HG03039 (cell line): ENCODE measurements at regions not wholly inside any gene's neighbourhood (a gene's known extent, or its start where the extent isn't known, plus 50 kb on each side); places are given as distances from the start of the nearest gene placed in this dataset.
A peak's percentile ranks its signal among the peaks of the same experiment; 100 is the strongest.
"Not testable (repeated sequence)": the region's sequence is repeated elsewhere in the genome, so short reads cannot be mapped to it uniquely, and the experiment has no call there.

Source experiments
- ATAC-seq: cut with Tn5 transposase; IDR thresholded peaks from one replicate; pipeline ENCODE4 v1.9.1; 2021; ENCODE audit warnings: mild to moderate bottlenecking, moderate library complexity; ENCODE audit not compliant: unreplicated experiment

DNA sequence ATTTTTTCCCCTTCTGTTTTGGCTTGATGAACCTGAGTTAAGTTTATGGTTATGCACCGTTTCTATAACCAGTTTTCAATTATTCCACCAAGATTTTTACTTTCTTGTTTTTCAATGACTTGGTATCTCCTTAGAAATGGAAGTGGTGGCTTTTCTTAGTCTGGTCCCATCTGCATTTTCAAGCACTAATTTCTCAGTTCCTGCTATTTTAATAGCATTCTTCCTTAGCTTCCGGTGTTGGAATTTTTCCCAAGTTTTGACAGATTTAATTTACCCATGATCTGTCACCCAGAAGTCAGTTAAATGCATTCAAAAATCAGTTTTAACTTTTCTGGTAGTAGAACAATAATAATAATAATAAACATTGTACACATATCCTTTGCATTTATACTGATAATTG, 184.6 kb upstream of the OLFM3 start:
- no peak for ATAC-seq

DNA sequence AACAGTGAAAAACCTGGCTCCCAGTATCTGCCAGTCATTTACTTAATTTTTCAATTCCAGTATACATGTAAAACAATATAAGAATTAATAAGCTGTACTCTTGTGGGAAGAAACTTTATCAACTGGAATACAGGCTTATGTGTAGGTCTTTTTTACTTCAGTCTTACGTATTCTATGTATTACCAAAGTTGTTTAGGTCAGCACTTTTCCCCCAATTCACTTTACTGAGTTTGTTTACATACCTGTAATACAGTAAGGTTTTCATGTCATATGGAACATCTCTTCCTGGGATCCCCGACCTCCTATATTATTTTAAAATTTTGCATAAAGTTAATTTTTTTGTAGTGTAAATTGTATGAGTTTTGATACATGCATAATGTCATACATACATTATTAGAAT, 181.8 kb upstream of the OLFM3 start:
- ATAC-seq: no peak

DNA sequence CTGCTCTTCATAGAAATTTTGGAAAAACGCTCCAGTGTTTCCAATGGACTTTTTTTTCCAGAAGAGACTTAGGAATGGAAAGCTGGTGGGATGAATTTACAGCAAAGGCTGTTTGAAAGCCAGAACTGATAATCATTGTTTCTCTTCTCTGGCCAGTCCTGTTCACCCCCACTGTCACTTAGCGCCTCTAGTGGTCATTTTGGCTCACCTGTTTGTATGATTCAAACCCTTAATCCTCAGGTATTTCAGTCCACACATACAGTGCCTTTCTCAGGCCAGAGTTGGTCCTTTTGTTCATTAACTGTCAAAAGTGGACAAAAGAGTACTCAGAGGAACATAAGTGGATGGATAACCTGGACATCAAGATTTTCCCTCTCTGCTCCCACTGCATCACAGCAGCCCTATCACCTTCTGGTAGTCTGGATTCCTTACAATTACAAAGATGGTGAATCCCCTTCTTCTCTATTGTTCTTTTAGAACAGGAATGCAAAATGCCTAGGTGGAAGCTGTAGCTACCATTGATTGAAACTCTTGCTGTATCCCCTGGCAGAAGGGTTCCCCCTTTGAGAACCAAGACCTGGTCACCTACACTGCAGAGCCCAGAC, 177.6 kb upstream of the OLFM3 start:
- ATAC-seq: peak; percentile 80

DNA sequence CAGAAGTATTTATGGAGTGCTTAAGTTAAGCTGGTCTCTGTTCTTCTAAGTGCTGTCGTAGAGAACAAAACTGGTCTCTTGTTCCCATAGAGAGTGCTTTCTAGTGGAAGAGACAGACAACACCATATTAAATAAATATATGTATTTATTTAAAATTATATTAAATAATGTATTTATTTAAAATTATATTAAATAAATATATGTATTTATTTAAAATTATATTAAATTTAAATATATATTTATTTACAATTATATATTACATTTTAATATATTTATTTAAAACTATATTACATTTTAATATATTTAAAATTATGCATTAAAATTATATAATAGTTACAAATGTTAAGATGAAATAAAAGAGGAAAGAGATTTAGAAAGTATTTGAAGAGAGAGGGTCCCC, 175.5 kb upstream of the OLFM3 start:
- ATAC-seq: no peak

DNA sequence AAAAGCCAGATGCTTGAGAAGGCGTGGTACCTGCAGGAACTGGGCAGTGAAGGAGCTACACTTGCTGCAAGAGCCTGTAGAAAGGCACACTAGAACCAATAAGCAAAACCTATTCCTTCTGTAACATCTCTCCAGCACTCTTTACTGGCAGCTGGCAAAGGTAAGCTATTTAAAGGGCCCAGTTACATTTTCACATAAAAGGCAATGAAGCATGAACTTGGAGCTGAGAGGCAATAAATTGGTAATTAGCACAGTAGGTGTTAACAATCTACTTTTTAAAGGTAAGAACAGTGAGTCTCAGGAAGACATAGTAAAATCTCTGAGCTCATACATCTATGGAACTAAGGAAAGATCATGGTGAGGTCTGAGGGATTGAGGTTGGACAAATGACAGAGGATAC, 167.1 kb upstream of the OLFM3 start:
- no peak for ATAC-seq

DNA sequence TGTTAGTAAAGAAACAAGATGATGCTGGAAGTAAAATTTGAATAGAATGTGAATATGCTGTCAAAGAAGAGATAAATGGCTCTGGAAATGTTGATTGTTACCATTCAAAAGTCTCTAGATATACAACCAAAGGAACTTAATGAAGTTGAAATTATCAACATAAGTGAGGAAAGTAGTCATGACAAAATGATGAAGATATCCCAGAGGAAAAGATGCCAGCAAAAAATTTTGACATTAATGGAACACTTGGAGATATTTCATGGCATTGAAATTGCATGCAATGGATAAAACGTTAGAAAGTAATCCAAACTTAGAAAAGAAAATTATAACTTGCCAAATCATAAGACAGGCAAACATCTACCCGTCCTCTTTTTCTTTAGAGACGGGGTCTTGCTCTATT, 154.5 kb upstream of the OLFM3 start:
- no peak for ATAC-seq

DNA sequence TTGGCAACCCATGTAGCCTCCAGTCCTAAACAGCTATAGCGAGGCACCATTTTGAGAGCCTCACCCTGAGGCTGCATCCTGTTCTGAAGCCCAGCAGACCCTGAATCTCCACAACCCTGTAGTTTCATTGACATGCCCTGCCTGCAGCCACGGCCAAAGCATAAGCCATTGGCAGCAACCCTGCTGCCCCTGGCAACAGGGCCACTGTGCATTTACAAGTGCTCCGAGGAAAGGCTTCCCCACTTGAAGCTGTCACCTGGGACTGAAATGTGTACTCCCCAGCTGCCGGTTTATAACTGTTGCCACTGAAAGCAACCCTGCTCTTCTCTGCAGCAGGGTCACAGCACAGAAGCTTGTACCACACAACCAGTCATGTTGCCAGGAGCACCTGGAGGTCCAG, 124.2 kb upstream of the OLFM3 start:
- ATAC-seq: no peak

DNA sequence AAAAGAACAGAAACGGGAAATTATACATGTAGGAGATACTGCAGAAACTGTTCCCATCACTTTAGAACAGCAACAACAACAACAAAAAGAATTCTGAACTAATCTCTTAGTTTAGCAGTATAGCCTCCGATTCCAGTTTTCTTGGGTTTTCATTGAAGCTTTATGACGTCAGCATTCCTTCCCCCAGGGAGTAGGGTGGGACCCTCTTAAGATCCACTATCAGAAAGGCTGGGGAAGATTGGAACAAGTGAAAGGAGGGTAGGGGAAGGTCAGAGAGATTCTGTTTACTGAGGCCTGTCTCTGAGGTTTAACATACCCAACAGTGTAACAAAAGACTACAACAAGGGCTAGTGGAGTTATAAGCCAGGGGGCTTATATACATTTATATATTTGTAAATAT, 121.4 kb upstream of the OLFM3 start:
- ATAC-seq: no peak

DNA sequence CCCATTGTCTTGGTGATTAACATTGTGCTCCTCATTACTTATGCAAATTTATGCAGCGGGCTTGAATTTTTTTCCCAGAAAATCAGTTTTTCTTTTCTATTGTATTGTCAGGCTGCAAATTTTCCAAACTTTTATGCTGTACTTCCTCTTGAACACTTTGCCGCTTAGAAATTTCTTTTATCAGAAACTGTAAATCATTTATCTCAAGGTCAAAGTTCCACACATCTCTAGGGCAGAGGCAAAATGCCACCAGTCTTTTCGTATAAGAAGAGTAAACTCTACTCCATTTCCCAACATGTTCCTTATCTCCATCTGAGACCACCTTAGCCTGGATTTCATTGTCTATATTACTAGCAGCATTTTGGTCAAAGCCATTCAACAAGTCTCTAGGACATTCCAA, 113.9 kb upstream of the OLFM3 start:
- no peak for ATAC-seq

DNA sequence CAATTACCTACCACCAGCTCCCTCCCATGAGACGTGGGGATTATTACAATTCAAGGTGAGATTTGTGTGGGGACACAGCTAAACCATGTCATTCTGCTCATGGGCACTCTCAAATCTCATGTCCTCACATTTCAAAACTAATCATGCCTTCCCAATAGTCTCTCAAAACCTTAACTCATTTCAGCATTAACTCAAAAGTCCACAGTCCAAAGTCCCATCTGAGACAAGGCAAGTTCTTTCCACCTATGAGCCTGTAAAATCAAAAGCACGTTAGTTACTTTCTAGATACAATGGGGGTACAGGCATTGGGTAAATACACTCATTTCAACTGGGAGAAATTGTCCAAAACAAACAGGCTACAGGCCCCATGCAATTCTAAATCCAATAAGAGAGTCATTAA, 112.8 kb upstream of the OLFM3 start:
- ATAC-seq: not testable (repeated sequence)

DNA sequence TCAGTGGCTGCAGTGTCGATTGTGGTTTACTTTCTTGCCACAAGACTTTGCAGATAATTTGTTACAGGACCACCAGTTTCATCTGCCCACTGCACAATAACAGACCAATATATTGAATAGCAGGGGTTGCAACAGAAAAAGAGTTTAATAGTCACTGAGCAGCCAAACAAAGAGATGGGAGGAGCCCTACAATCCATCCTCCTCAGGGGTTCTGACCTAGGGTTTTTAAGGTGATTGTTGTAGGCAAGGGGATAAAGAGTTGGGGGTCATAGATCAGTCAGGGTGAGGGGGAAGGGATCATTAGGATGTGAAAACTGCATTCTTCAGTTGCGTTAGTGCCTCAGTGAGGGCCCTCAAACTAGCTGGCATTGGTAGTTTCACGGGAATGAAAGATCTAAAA, 110.7 kb upstream of the OLFM3 start:
- ATAC-seq: no peak

DNA sequence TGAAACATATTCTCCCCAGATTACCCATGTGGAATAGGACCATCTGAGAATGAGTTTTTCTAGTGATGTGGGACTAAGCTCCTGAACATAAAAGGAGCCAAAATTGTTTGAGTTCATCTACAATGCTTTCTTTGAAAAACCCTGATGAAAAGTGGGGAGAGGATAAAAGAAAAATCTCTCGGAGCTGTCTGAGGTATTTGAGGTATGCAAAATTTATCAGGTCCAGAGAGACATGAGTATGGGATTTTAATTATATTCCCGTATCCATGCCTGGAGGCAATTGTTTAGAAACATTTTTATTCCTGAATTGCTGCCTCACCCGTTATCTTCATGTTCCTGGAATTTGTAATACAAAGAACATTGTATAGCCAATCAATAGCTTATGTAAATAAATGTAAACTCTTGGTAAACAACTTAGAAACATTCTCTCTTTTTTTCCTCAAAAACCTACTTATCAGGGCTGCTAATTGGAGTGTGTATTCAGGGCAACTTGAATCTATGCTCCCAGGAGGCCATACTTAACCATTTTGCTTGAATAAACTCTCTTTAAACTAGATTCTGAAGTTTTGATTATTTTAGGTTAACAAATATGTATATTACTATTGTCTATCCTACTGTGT, 109.3 kb upstream of the OLFM3 start:
- no peak for ATAC-seq

DNA sequence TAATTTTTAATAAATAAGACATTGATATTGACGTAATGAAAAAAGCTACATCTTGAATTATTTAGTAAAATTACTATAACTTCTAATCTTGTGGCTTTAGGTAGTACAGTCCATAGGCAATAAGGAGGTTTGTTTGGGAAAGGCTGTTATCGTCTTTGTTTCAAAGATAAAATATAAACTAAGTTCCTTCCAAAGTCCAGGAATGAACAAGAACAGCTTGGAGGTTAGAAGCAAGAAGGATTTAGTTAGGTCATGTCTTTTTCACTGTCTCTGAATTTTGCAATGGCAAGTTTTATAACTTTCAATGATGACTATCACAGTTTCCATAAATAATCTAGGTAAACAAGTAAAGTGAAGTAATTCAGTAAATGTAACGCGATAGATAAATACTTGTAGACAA, 106.9 kb upstream of the OLFM3 start:
- no peak for ATAC-seq

DNA sequence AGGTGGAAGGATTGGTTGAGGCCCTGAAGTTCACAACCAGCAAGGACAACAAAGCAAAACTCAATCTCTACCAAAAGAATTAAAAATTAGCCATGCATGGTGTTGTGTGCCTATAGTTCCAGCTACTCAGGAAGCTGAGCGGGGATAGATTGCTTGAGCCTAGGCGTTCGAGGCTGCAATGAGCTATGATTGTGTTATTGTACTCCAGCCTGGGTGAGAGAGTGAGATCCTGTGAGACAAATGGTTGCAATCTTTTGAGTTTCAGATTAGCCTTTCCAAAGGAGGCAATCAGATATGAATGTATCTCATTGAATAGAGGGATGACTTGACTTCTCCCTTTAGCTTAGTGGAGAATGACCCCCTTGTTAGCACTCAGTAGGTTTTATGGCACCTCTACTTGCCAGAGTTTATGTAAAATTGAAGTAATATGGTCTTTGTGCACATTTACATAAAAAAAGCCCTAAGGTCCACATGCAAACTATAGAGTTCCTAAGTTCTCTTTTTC, 105.6 kb upstream of the OLFM3 start:
- no peak for ATAC-seq

DNA sequence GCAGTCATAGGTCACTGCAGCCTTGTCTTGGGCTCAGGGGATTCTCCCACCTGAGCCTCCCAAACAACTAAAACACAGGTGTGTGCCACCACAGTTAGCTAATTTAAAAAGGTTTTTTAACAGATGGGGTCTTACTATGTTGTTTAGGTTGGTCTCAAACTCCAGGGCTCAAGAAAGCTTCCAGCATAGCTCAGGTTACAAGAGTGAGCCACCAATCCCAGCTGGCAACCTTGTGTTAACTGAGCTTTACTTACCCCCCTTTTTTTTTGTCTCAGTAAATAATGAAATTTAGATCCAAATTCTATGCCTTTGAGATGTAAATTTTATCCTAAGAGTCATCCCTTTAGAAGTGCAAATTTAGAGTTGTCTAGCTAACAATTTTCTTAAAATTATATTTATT, 103.9 kb upstream of the OLFM3 start:
- ATAC-seq: no peak

DNA sequence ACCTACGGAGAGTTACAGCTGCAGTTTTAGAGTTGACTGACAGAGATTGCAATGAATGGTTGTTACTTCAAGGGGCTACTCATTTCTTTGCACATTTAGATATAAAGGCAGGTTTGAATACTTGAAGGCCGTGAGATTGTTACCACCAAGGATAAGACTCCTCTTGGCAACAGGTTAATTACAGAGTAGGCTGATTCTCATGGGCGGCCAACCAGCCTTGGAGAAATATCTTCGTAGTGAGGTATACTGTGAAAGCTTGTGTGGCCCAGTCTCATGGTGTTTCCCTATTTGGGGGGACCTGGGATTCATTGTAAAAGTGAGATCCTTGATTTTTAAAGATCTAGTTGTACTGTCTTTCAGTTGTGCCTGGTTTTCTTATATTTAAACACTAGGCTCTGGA, 103.2 kb upstream of the OLFM3 start:
- ATAC-seq: no peak

DNA sequence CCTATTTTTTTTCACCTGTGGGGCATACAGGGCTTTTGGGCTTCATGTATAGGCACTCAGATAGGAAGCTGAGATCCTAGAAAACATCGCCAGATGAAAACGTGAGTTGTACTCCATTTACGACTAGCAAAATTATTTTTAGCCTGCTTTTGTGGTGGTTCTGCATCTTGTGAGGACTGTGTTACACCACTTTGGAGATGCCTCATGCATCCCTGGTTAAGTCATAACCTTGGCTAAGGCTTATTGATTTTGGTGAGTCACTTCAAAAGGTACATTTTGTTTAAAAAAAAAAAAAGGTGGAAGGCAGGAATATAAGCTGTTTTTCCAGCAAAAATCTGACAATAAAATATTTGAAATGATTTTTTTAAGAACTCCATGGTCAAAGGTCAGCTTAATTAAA, 101.8 kb upstream of the OLFM3 start:
- no peak for ATAC-seq

DNA sequence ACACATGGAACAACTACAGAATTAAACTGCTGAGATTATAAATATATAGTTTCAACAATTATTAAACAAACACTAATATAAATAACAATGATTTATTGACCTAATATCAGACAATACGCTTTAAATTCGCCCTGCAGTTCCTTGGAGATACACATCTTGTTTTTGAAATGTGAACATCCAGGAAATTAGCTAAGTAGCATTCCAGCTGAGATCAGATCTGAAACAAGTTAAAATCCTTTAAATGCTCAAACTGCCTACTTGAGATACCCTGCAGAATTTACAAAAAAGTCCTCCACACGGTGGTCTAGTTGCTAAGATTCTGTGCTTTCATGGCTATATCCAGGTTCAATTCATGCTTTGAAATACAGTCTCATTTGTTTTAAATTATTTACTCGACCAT, 101.4 kb upstream of the OLFM3 start:
- no peak for ATAC-seq

DNA sequence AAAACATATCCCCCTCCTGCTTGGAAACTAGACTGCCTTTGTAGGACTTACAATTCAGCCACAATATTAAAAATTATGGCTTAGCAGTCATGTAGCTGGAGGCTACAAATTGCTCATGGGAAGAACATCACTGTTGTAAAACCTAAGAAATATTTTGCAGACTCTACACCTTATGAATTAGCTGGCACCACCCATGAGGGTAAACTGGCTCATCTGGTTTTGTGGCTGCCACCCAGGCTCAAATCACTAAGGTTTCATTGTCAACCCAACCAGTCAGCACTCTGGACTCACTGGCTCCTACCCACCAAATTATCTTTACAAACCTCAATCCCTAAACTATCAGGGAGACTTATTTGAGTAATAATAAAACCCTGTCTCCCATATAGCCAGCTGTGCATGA, 100.7 kb upstream of the OLFM3 start:
- ATAC-seq: no peak

DNA sequence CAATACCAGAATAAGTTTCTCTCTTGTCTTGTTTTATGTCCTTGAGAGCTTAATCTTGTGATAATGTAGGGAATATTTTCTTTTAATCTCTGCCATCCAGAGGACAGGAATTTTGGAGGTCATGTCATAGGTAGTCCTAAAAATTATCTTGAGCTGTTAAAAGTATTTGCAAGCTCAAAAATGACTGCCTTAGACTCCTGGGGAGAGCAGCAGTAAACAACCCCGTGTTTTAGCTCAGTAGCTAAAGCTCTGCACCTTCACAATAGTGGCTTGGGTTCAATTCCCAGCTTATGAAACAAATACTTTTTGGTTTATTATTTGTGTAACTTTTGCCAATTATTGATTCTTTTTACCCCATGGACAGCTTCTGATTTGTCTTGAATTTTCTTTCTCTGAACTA, 99.4 kb upstream of the OLFM3 start:
- no peak for ATAC-seq

DNA sequence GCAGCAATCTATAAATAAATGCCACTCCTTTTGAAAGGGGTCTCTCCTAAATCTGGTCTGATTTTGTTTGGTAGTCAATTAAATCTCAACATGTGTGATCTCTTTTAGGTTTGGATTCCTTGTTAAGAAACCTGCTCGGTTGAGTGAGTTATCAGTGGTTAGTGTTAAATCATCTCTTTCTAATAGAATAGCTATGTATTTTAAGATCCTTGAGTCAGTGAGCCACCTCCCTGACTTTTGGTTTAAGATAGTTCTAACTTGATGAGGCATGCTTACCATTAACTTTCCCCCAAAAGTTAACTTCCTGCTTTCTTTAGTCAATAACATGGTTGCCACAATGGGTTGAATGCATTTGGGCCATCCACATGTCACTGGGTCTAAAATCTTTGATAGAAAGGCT, 93.1 kb upstream of the OLFM3 start:
- ATAC-seq: no peak

DNA sequence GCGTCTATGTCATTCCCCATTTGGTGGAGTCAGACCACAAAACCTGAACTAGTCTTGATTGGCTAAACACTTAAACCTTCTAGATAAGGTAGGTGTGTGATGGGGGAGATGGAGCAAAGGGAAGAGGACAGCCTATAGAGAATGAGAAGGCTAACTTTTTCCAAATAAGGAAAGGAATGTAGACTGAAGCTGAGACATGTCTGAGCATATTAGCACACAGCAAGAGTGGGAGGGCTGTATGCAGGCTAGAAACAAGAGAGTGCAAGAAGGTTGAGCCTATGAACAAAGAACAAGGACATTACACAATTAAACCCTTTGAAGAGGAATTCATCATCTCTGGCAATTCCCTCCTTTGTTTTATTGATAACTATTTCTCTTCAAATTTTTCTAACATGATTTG, 89.2 kb upstream of the OLFM3 start:
- no peak for ATAC-seq
